ENCODE measurements at regions not wholly inside any gene's neighbourhood (a gene's known extent, or its start where the extent isn't known, plus 50 kb on each side); places are given as distances from the start of the nearest gene placed in this dataset.

GRCh38 chr4:65007841-65008439, 598.7 kb upstream of the TECRL start:
- TF ChIP-seq CTCF (IDR thresholded peaks at IDR 0.05) (peak; percentile 32 to 39), EP300 (IDR thresholded peaks at IDR 0.05) (no peak)
